Thoracic aorta (tissue), 2 donors: ENCODE measurements at regions not wholly inside any gene's neighbourhood (a gene's known extent, or its start where the extent isn't known, plus 50 kb on each side); places are given as distances from the start of the nearest gene placed in this dataset.

Experiments used
- ATAC-seq: fragments of 150-250 bp; one replicate; pipeline ENCODE4 v1.8.0; 2017; ENCODE audit warnings: low read depth; ENCODE audit not compliant: insufficient number of reproducible peaks, low FRiP score
- DNase-seq: peaks from one replicate; pipeline ENCODE4 v3.0.0-alpha.2; 2020; ENCODE audit warnings: low spot score
- H3K27ac ChIP-seq, 2 donors: fragments of 200-600 bp; sonication (generic); 1 replicate in 1 of 2; 2 replicates in 1 of 2; pipeline ENCODE4 v1.5.1; 2016; ENCODE audit warnings: mild to moderate bottlenecking in 2 of 2, moderate library complexity in 2 of 2
- H3K27me3 ChIP-seq: fragments of 200-600 bp; sonication (generic); replicated peaks from 2 replicates; pipeline ENCODE4 v1.6.0; 2016; ENCODE audit warnings: mild to moderate bottlenecking; ENCODE audit not compliant: insufficient read depth
- H3K36me3 ChIP-seq: fragments of 200-600 bp; sonication (generic); one replicate; pipeline ENCODE4 v1.5.1; 2016
- H3K4me1 ChIP-seq, 2 donors: fragments of 200-600 bp; sonication (generic); 1 replicate in 1 of 2; 2 replicates in 1 of 2; pipeline versions ENCODE4 v1.5.1 to v1.6.0; 2016; ENCODE audit warnings: low read depth in 2 of 2, mild to moderate bottlenecking in 1 of 2; ENCODE audit not compliant: control insufficient read depth in 1 of 2
- H3K4me3 ChIP-seq: fragments of 200-600 bp; sonication (generic); 2 replicates; pipeline ENCODE4 v1.5.1; 2016; ENCODE audit warnings: mild to moderate bottlenecking
- H3K9me3 ChIP-seq: fragments of 200-600 bp; sonication (generic); 2 replicates; pipeline ENCODE4 v1.5.1; 2016
- CTCF ChIP-seq: fragments of 200-600 bp; sonication (generic); IDR thresholded peaks from one replicate; pipeline ENCODE4 v1.5.1; 2019; ENCODE audit warnings: antibody characterized with exemption

DNA sequence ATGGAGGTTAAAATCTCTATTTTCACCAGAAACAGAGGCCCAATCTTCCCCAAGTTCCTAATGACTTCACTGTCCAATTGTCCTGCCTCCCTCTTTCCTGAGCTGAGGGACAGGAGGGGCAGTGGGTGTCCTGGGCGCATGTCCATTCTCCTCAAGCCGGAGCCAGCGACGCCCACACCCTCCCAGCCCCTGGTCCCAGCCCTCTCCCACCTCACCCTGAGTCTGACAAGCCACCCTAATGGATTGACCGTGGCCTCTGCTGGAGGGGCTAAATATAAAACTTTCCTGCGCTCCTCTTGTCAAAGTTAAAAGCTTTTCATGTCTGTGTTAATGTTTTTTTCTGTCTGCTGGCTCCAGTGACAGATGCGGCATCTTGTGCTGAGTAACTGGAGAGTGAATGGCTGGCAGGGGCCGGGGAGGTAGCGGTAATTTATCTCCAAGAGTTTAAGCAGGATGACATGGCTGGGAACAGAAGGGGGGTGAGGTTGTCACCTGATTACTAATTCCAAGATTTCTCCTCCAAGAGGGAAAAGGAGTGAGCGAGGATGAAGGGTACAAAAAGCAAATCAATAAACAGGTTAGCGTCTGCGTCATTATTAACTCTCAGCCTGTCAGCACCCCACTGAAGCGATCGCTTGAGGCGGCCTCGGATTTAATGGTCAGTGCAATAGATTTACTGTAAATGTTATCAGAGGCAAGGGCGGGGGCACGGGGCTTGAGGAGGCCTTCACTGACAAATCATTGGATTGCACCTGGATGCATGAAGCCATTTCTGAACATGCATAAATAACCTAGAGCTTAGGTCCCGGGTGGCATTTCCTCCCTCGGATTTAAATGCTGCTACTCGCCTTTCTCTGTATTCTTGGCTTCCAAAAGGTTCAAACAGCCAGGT, 118.1 kb upstream of the MAFB start:
- ATAC-seq: no peak
- Histone ChIP-seq H3K4me3 (no peak overlapping the region), H3K27ac (no peak overlapping the region), H3K4me1 (no peaks in the 10 kb centered on the region), H3K27me3 (no peaks in the 10 kb centered on the region), H3K9me3 (no peaks in the 10 kb centered on the region), H3K36me3 (no peaks in the 10 kb centered on the region)
- no peak for DNase-seq
- TF ChIP-seq CTCF: no peak

- H3K36me3 ChIP-seq: no peaks in the 10 kb centered on the region
- H3K4me3 ChIP-seq: no peak overlapping the region
- no peak for ATAC-seq
- no peaks in the 10 kb centered on the region for H3K9me3 ChIP-seq
- H3K27me3 ChIP-seq: no peaks in the 10 kb centered on the region
- TF ChIP-seq CTCF: no peak
- H3K4me1 ChIP-seq: no peaks in the 10 kb centered on the region
- no peak for DNase-seq
- no peak overlapping the region for H3K27ac ChIP-seq
Measured at GRCh38 chr20:40807821-40808170, 118.8 kb upstream of the MAFB start.

- no peaks in the 10 kb centered on the region for H3K4me1 ChIP-seq
- no peak for ATAC-seq
- no peak overlapping the region for H3K4me3 ChIP-seq
- no peak for TF ChIP-seq CTCF
- H3K36me3 ChIP-seq: no peaks in the 10 kb centered on the region
- H3K27ac ChIP-seq: no peak overlapping the region
- no peak for DNase-seq
- no peaks in the 10 kb centered on the region for H3K27me3 ChIP-seq
- H3K9me3 ChIP-seq: no peaks in the 10 kb centered on the region
Measured at GRCh38 chr20:40808936-40809335, 119.9 kb upstream of the MAFB start.

DNA sequence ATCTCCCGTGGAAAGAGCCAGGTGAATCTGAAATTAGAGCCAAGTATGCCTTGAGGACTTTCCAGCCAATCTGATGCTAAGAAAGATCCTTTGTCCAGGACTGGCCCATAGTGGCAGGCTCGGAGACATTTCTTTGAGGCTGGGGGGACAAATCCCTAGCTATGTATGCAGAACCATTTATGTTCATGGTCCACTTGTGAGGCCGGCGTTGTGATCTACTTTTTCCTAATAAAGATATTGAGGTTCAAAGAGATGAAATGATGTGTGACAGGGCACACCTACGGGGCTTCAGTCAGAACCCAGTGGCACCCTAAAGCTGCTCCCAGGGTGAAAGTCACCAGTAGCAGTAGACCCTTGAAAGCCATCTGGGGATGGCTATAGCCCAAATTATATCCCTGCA, 120.3 kb upstream of the MAFB start:
- Histone ChIP-seq H3K9me3 (no peaks in the 10 kb centered on the region), H3K27me3 (no peaks in the 10 kb centered on the region), H3K4me3 (no peak overlapping the region), H3K36me3 (no peaks in the 10 kb centered on the region), H3K27ac (no peak overlapping the region), H3K4me1 (no peaks in the 10 kb centered on the region)
- DNase-seq: no peak
- no peak for TF ChIP-seq CTCF
- no peak for ATAC-seq

GRCh38 chr20:40810332-40811000, 121.4 kb upstream of the MAFB start:
- H3K27me3 ChIP-seq: no peaks in the 10 kb centered on the region
- ATAC-seq (no peak), DNase-seq (no peak)
- TF ChIP-seq CTCF: no peak
- no peaks in the 10 kb centered on the region for H3K4me1 ChIP-seq
- no peak overlapping the region for H3K4me3 ChIP-seq
- no peaks in the 10 kb centered on the region for H3K36me3 ChIP-seq
- no peak overlapping the region for H3K27ac ChIP-seq
- H3K9me3 ChIP-seq: no peaks in the 10 kb centered on the region
